Bronchial epithelial cell (primary cell): ENCODE measurements at regions not wholly inside any gene's neighbourhood (a gene's known extent, or its start where the extent isn't known, plus 50 kb on each side); places are given as distances from the start of the nearest gene placed in this dataset.

Source experiments
- DNase-seq: peaks from one replicate; pipeline ENCODE4 v3.0.0-alpha.2; 2010; ENCODE audit warnings: low read depth
- FAIRE-seq: peaks from 2 replicates; lab custom pipeline; 2011; peaks lifted over from hg19 to GRCh38; lab: Jason Lieb, UNC
- H3K27me3 ChIP-seq: 2 replicates; pipeline ENCODE4 v1.5.1; 2011; ENCODE audit warnings: low read length; ENCODE audit not compliant: control insufficient read depth, insufficient read depth
- H3K36me3 ChIP-seq: 2 replicates; pipeline ENCODE4 v1.5.1; 2011; ENCODE audit warnings: low read length; ENCODE audit not compliant: control insufficient read depth, insufficient read depth
- H3K4me3 ChIP-seq: 2 replicates; pipeline ENCODE4 v1.5.1; 2011; ENCODE audit warnings: mild to moderate bottlenecking, low read depth, low read length, control low read depth
- CTCF ChIP-seq: IDR thresholded peaks from 2 replicates; pipeline ENCODE4 v1.5.1; 2011; ENCODE audit warnings: mild to moderate bottlenecking, moderate library complexity, low read length, control low read depth, inconsistent platforms; ENCODE audit not compliant: insufficient read depth, severe bottlenecking

- no peak overlapping the region for H3K4me3 ChIP-seq
- no peaks in the 10 kb centered on the region for H3K27me3 ChIP-seq
- H3K36me3 ChIP-seq: no peaks in the 10 kb centered on the region
- FAIRE-seq (no peak), DNase-seq (no peak)
- TF ChIP-seq CTCF: no peak
Observed at GRCh38 chr1:239583536-239583935, 197.2 kb downstream of the CHRM3 start.

- DNase-seq (no peak), FAIRE-seq (no peak)
- no peak overlapping the region for H3K4me3 ChIP-seq
- no peaks in the 10 kb centered on the region for H3K36me3 ChIP-seq
- H3K27me3 ChIP-seq: no peaks in the 10 kb centered on the region
- no peak for TF ChIP-seq CTCF
Observed at GRCh38 chr1:239586128-239586527, 199.8 kb downstream of the CHRM3 start.

- FAIRE-seq (no peak), DNase-seq (no peak)
- Histone ChIP-seq H3K27me3 (no peaks in the 10 kb centered on the region), H3K4me3 (no peak overlapping the region), H3K36me3 (no peaks in the 10 kb centered on the region)
- TF ChIP-seq CTCF: no peak
Observed at GRCh38 chr1:239587066-239587465, 200.7 kb downstream of the CHRM3 start.

GRCh38 chr1:239587574-239588369, 201.4 kb downstream of the CHRM3 start:
- Histone ChIP-seq H3K4me3 (no peak overlapping the region), H3K36me3 (no peaks in the 10 kb centered on the region), H3K27me3 (no peaks in the 10 kb centered on the region)
- FAIRE-seq: no peak
- TF ChIP-seq CTCF: no peak
- DNase-seq: no peak

GRCh38 chr1:239590556-239590955, 204.2 kb downstream of the CHRM3 start:
- no peaks in the 10 kb centered on the region for H3K27me3 ChIP-seq
- no peak for TF ChIP-seq CTCF
- H3K36me3 ChIP-seq: no peaks in the 10 kb centered on the region
- no peak for FAIRE-seq
- DNase-seq: no peak
- no peak overlapping the region for H3K4me3 ChIP-seq

- Histone ChIP-seq H3K36me3 (no peaks in the 10 kb centered on the region), H3K4me3 (no peak overlapping the region), H3K27me3 (no peaks in the 10 kb centered on the region)
- FAIRE-seq (no peak), DNase-seq (no peak)
- TF ChIP-seq CTCF: no peak
Observed at GRCh38 chr1:239593527-239593926, 207.2 kb downstream of the CHRM3 start.
